ENCODE measurements at regions not wholly inside any gene's neighbourhood (a gene's known extent, or its start where the extent isn't known, plus 50 kb on each side); places are given as distances from the start of the nearest gene placed in this dataset.

DNA sequence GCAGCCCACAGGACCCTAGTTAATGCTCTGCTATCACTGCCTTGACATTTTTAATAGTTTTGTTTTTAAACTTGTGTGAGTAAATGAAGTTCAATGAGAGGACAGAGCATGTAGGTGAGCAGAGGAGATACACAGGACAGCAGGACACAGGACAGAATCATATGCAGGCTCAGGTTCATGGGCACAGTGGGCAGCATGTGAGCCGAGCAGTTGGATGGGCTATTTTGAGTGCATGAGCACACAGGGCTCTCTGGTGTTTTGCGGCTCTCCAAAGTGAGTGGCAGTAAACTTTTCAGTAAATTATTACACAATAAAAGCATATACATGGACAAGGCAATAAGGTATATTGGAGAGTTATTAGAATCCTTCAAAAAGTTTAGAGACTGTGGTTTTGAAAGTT lies 189.7 kb upstream of the OR4E1 start:
- Histone ChIP-seq H3K79me2 (ENCODE audit: control insufficient read depth, low read length) (no peaks in the 10 kb centered on the region), H3K9me2 (replicated peaks; ENCODE audit: control insufficient read depth, low read length) (no peaks in the 10 kb centered on the region), H3K4me2 (ENCODE audit: low read length) (no peak overlapping the region), H3K4me1 (ENCODE audit: control insufficient read depth, low read length) (no peaks in the 10 kb centered on the region), H3K36me3 (ENCODE audit: control insufficient read depth, low read length) (no peaks in the 10 kb centered on the region), H3K4me3 (ENCODE audit: low read length) (no peak overlapping the region), H3K9me3 (ENCODE audit: control insufficient read depth, insufficient read depth, low read length) (no peaks in the 10 kb centered on the region), H3F3A (ENCODE audit: control insufficient read depth, insufficient read depth) (no peaks in the 10 kb centered on the region), H3K27ac (ENCODE audit: low read depth, low read length) (no peak overlapping the region), H4K20me1 (ENCODE audit: control insufficient read depth, insufficient read depth, low read depth, low read length) (no peaks in the 10 kb centered on the region), H3K27me3 (ENCODE audit: control insufficient read depth, low read length) (peaks cover 8% of the 10 kb centered on the region; the same call in 1 of the 2 replicates)
- TF ChIP-seq, protein P1, sequence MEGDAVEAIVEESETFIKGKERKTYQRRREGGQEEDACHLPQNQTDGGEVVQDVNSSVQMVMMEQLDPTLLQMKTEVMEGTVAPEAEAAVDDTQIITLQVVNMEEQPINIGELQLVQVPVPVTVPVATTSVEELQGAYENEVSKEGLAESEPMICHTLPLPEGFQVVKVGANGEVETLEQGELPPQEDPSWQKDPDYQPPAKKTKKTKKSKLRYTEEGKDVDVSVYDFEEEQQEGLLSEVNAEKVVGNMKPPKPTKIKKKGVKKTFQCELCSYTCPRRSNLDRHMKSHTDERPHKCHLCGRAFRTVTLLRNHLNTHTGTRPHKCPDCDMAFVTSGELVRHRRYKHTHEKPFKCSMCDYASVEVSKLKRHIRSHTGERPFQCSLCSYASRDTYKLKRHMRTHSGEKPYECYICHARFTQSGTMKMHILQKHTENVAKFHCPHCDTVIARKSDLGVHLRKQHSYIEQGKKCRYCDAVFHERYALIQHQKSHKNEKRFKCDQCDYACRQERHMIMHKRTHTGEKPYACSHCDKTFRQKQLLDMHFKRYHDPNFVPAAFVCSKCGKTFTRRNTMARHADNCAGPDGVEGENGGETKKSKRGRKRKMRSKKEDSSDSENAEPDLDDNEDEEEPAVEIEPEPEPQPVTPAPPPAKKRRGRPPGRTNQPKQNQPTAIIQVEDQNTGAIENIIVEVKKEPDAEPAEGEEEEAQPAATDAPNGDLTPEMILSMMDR (IDR thresholded peaks at IDR 0.05; ENCODE audit: low read depth, low read length, poor library complexity, severe bottlenecking): no peak
- TF ChIP-seq EZH2phosphoT487 (IDR thresholded peaks at IDR 0.05; ENCODE audit: borderline replicate concordance, low read length): no peak

DNA sequence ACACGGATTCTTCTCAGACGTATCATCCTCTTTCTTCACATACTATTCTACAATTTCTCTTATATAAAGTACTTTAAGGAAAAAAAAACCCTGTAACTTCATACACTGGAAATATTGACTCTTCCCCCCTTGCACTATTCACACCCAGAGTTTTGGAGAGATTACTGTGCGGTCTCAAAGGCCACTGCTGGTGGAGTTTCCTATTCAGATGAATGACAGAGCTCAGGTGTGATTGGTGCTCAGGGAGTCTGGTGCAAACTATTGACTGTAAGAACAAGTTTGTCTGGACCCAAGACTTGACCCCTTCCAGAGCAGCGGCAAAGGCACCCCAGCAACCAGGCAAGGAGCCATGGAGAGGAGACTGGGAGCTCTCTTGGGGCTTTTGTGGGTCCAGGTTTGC lies 187.5 kb upstream of the OR4E1 start:
- Histone ChIP-seq H3K36me3 (ENCODE audit: control insufficient read depth, low read length) (no peaks in the 10 kb centered on the region), H4K20me1 (ENCODE audit: control insufficient read depth, insufficient read depth, low read depth, low read length) (no peaks in the 10 kb centered on the region), H3K4me1 (ENCODE audit: control insufficient read depth, low read length) (no peaks in the 10 kb centered on the region), H3K79me2 (ENCODE audit: control insufficient read depth, low read length) (no peaks in the 10 kb centered on the region), H3F3A (ENCODE audit: control insufficient read depth, insufficient read depth) (no peaks in the 10 kb centered on the region), H3K27me3 (ENCODE audit: control insufficient read depth, low read length) (peaks cover 15% of the 10 kb centered on the region), H3K27ac (ENCODE audit: low read depth, low read length) (no peak overlapping the region), H3K9me3 (ENCODE audit: control insufficient read depth, insufficient read depth, low read length) (no peaks in the 10 kb centered on the region), H3K4me3 (ENCODE audit: low read length) (no peak overlapping the region), H3K4me2 (ENCODE audit: low read length) (no peak overlapping the region), H3K9me2 (replicated peaks; ENCODE audit: control insufficient read depth, low read length) (no peaks in the 10 kb centered on the region)
- TF ChIP-seq EZH2phosphoT487 (IDR thresholded peaks at IDR 0.05; ENCODE audit: borderline replicate concordance, low read length): no peak
- TF ChIP-seq, protein P1 (IDR thresholded peaks at IDR 0.05; ENCODE audit: low read depth, low read length, poor library complexity, severe bottlenecking): no peak

DNA sequence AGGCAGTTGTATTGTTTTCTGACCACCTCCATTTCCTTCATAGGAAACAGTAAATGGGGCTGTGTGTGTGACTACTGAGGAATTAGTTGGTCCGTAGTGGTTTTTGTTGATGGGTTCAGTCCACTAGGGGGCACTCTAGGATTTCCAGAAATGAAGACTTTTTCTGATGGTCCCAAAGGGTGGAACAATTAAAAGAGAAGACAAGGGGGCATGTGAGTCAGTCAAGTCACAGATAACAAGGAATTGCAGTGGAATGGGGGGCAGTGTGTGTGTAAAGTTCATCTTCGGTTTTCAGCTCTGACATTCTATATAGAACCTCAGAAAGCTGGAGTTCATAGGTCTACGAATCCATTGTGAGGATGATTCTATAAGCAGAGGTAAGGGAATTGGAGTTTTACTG lies 186.6 kb upstream of the OR4E1 start:
- no peaks in the 10 kb centered on the region for H3K36me3 ChIP-seq (ENCODE audit: control insufficient read depth, low read length)
- peaks cover 15% of the 10 kb centered on the region for H3K27me3 ChIP-seq (ENCODE audit: control insufficient read depth, low read length)
- H3K9me3 ChIP-seq (ENCODE audit: control insufficient read depth, insufficient read depth, low read length): no peaks in the 10 kb centered on the region
- no peaks in the 10 kb centered on the region for H3K79me2 ChIP-seq (ENCODE audit: control insufficient read depth, low read length)
- no peak overlapping the region for H3K4me3 ChIP-seq (ENCODE audit: low read length)
- no peak overlapping the region for H3K27ac ChIP-seq (ENCODE audit: low read depth, low read length)
- H3F3A ChIP-seq (ENCODE audit: control insufficient read depth, insufficient read depth): no peaks in the 10 kb centered on the region
- H3K4me1 ChIP-seq (ENCODE audit: control insufficient read depth, low read length): no peaks in the 10 kb centered on the region
- TF ChIP-seq, protein P1 (IDR thresholded peaks at IDR 0.05; ENCODE audit: low read depth, low read length, poor library complexity, severe bottlenecking): peak; percentile 74
- no peak for TF ChIP-seq EZH2phosphoT487 (IDR thresholded peaks at IDR 0.05; ENCODE audit: borderline replicate concordance, low read length)
- no peaks in the 10 kb centered on the region for H3K9me2 ChIP-seq (replicated peaks; ENCODE audit: control insufficient read depth, low read length)
- no peaks in the 10 kb centered on the region for H4K20me1 ChIP-seq (ENCODE audit: control insufficient read depth, insufficient read depth, low read depth, low read length)
- no peak overlapping the region for H3K4me2 ChIP-seq (ENCODE audit: low read length)

DNA sequence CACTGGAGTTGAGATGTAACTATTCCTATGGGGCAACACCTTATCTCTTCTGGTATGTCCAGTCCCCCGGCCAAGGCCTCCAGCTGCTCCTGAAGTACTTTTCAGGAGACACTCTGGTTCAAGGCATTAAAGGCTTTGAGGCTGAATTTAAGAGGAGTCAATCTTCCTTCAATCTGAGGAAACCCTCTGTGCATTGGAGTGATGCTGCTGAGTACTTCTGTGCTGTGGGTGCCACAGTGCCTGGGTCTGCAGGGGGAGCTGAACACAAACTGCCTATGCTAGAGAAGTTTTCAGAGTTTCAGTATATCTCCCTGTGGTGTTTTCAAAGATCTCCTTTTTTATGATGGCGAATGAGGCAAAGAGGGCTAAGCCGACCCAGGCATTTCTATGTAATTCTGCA lies 179.2 kb upstream of the OR4E1 start:
- H3K4me1 ChIP-seq (ENCODE audit: control insufficient read depth, low read length): no peaks in the 10 kb centered on the region
- no peak overlapping the region for H3K4me2 ChIP-seq (ENCODE audit: low read length)
- H3K27me3 ChIP-seq (ENCODE audit: control insufficient read depth, low read length): peaks cover 10% of the 10 kb centered on the region
- H3K9me2 ChIP-seq (replicated peaks; ENCODE audit: control insufficient read depth, low read length): no peaks in the 10 kb centered on the region
- H3K9me3 ChIP-seq (ENCODE audit: control insufficient read depth, insufficient read depth, low read length): no peaks in the 10 kb centered on the region
- H3F3A ChIP-seq (ENCODE audit: control insufficient read depth, insufficient read depth): no peaks in the 10 kb centered on the region
- H3K79me2 ChIP-seq (ENCODE audit: control insufficient read depth, low read length): no peaks in the 10 kb centered on the region
- no peak for TF ChIP-seq EZH2phosphoT487 (IDR thresholded peaks at IDR 0.05; ENCODE audit: borderline replicate concordance, low read length)
- TF ChIP-seq, protein P1 (IDR thresholded peaks at IDR 0.05; ENCODE audit: low read depth, low read length, poor library complexity, severe bottlenecking): no peak
- H3K4me3 ChIP-seq (ENCODE audit: low read length): no peak overlapping the region
- no peaks in the 10 kb centered on the region for H4K20me1 ChIP-seq (ENCODE audit: control insufficient read depth, insufficient read depth, low read depth, low read length)
- H3K27ac ChIP-seq (ENCODE audit: low read depth, low read length): no peak overlapping the region
- no peaks in the 10 kb centered on the region for H3K36me3 ChIP-seq (ENCODE audit: control insufficient read depth, low read length)

Data from DOHH2 (cell line).